HepG2 (cell line): ENCODE measurements at regions not wholly inside any gene's neighbourhood (a gene's known extent, or its start where the extent isn't known, plus 50 kb on each side); places are given as distances from the start of the nearest gene placed in this dataset.

Experiments
- ATAC-seq: fragments of 200-7000 bp; cut with Tn5 transposase; 3 replicates; pipeline ENCODE4 v1.9.1; 2020; ENCODE audit warnings: mild to moderate bottlenecking, moderate library complexity
- BruUV-seq: library from RNA; stranded (reverse); fragments of 400-500 nt; replicated peaks from 2 replicates; lab custom pipeline; 2021; lab: Mats Ljungman, UMichigan
- CTCF ChIA-PET: fragments of 300-600 bp; formaldehyde crosslinking; extraction: SDS; loops from one replicate; lab custom pipeline; 2021; ENCODE audit warnings: low total read pairs, inconsistent platforms, low intra/inter-chr PET ratio; lab: Yijun Ruan, JAX
- POLR2A ChIA-PET: fragments of 350-600 bp; sonication (Branson Sonifier 250); formaldehyde crosslinking; loops from one replicate; lab custom pipeline; 2020; ENCODE audit warnings: antibody characterized with exemption, inconsistent platforms; lab: Yijun Ruan, JAX
- DNase-seq: peaks from one replicate; pipeline ENCODE4 v3.0.0-alpha.2; 2015; ENCODE audit warnings: low spot score
- FAIRE-seq: peaks from 3 replicates; lab custom pipeline; 2011; peaks lifted over from hg19 to GRCh38; lab: Jason Lieb, UNC
- H2AFZ ChIP-seq: one replicate; pipeline ENCODE4 v1.6.1; 2011; ENCODE audit warnings: low read length, inconsistent platforms
- H3K27ac ChIP-seq: fragments of 300-600 bp; 3 replicates; pipeline ENCODE4 v1.8.0; 2011; ENCODE audit warnings: mixed run types, mild to moderate bottlenecking, mixed read lengths, low read length, inconsistent platforms; ENCODE audit not compliant: insufficient read depth; ENCODE audit errors: extremely low read length
- H3K27me3 ChIP-seq, 2 experiments: fragments of 200-600 bp in 1 of 2; 2 replicates in 1 of 2; 3 replicates in 1 of 2; pipeline versions ENCODE4 v1.6.0 to v1.8.0; 2011; ENCODE audit warnings: low read length in 2 of 2, mild to moderate bottlenecking in 2 of 2, moderate library complexity in 2 of 2, inconsistent platforms in 1 of 2; ENCODE audit not compliant: insufficient read depth in 2 of 2, control insufficient read depth in 1 of 2
- H3K36me3 ChIP-seq, 2 experiments: fragments of 200-600 bp in 1 of 2; replicated peaks in 1 of 2; 2 replicates in 1 of 2; 3 replicates in 1 of 2; pipeline versions ENCODE4 v1.5.1 to v1.8.0; 2011; ENCODE audit warnings: low read length in 2 of 2, inconsistent platforms in 1 of 2; ENCODE audit not compliant: insufficient read depth in 2 of 2, control insufficient read depth in 1 of 2
- H3K4me1 ChIP-seq: 2 replicates; pipeline ENCODE4 v1.5.1; 2012; ENCODE audit warnings: low read length, inconsistent platforms; ENCODE audit not compliant: insufficient read depth
- H3K4me2 ChIP-seq: 2 replicates; pipeline ENCODE4 v1.6.0; 2011; ENCODE audit warnings: low read depth, low read length, inconsistent platforms
- H3K4me3 ChIP-seq, 3 experiments: fragments of 200-600 bp in 1 of 3; sonication (generic), shearing (Covaris generic) in 1 of 3; replicated peaks in 1 of 3; 2 replicates each; pipeline ENCODE4 v1.5.1; 2011 to 2016; ENCODE audit warnings: low read length in 3 of 3, inconsistent platforms in 2 of 3, low read depth in 2 of 3, mild to moderate bottlenecking in 2 of 3, control low read depth in 1 of 3, mixed read lengths in 1 of 3; ENCODE audit not compliant: insufficient read depth in 1 of 3
- H3K79me2 ChIP-seq: one replicate; pipeline ENCODE4 v1.6.1; 2011; ENCODE audit warnings: low read length, inconsistent platforms; ENCODE audit not compliant: insufficient read depth
- H3K9ac ChIP-seq: 2 replicates; pipeline ENCODE4 v1.6.0; 2011; ENCODE audit warnings: mild to moderate bottlenecking, low read depth, low read length, inconsistent platforms; ENCODE audit not compliant: insufficient read depth
- H3K9me3 ChIP-seq: 2 replicates; pipeline ENCODE4 v1.5.1; 2012; ENCODE audit warnings: mild to moderate bottlenecking, low read length
- H4K20me1 ChIP-seq: 2 replicates; pipeline ENCODE4 v1.6.0; 2011; ENCODE audit warnings: inconsistent platforms, mild to moderate bottlenecking, low read length, moderate library complexity; ENCODE audit not compliant: insufficient read depth
- HNF4G ChIP-seq, 2 experiments: sonication (generic) in 1 of 2; formaldehyde crosslinking in 1 of 2; IDR thresholded peaks; 2 replicates each; pipeline versions ENCODE4 v1.4.0 to v1.6.1; 2011 to 2020; ENCODE audit warnings: borderline replicate concordance in 2 of 2, low read depth in 2 of 2, mild to moderate bottlenecking in 2 of 2, low read length in 1 of 2, missing genetic modification reagents in 1 of 2, moderate library complexity in 1 of 2
- HOXD1 ChIP-seq: sonication (generic); formaldehyde crosslinking; IDR thresholded peaks from 2 replicates; pipeline ENCODE4 v1.5.0; 2020; ENCODE audit warnings: missing genetic modification reagents
- PHF8 ChIP-seq: sonication (generic); formaldehyde crosslinking; IDR thresholded peaks from 2 replicates; pipeline ENCODE4 v1.5.0; 2020; ENCODE audit warnings: missing genetic modification reagents
- SALL1 ChIP-seq: sonication (generic); formaldehyde crosslinking; IDR thresholded peaks from 2 replicates; pipeline ENCODE4 v1.8.0; 2022; ENCODE audit warnings: mild to moderate bottlenecking, missing genetic modification reagents
- ZEB1 ChIP-seq: IDR thresholded peaks from 2 replicates; pipeline ENCODE4 v1.6.1; 2012; ENCODE audit warnings: mild to moderate bottlenecking, low read depth, inconsistent platforms; ENCODE audit not compliant: insufficient replicate concordance
- ZNF282 ChIP-seq: fragments of 450-650 bp; IDR thresholded peaks from 2 replicates; pipeline ENCODE4 v1.6.1; 2018; ENCODE audit not compliant: partially characterized antibody
- ZNF383 ChIP-seq: sonication (generic); formaldehyde crosslinking; IDR thresholded peaks from 2 replicates; pipeline ENCODE4 v1.4.0; 2020; ENCODE audit warnings: missing genetic modification reagents, mild to moderate bottlenecking, borderline replicate concordance
- ZNF777 ChIP-seq: sonication (generic); formaldehyde crosslinking; IDR thresholded peaks from 2 replicates; pipeline ENCODE4 v1.4.0; 2020; ENCODE audit warnings: missing genetic modification reagents
- ZNF879 ChIP-seq: sonication (generic); formaldehyde crosslinking; IDR thresholded peaks from 2 replicates; pipeline ENCODE4 v1.8.1; 2023; ENCODE audit warnings: missing genetic modification reagents
- ZSCAN20 ChIP-seq: sonication (generic); formaldehyde crosslinking; IDR thresholded peaks from 2 replicates; pipeline ENCODE4 v1.4.0; 2020; ENCODE audit warnings: missing genetic modification reagents, mild to moderate bottlenecking, borderline replicate concordance
- WGBS: methylation state at CpG from one replicate; pipeline ENCODE4 v1.1.6; 2017; ENCODE audit warnings: low lambda C conversion rate; 5-methylcytosine and 5-hydroxymethylcytosine counted together
- in situ Hi-C: cut with HindIII; loops from 2 replicates; pipeline ENCODE4 v1.10.0; 2017; ENCODE audit warnings: low pct_unique_long_range_greater_than_20kb; ENCODE audit not compliant: extremely low pct_ligation_motif_present
- intact Hi-C: fragments of 100-400 bp; cut with micrococcal nuclease; formaldehyde crosslinking; loops from one replicate; pipeline ENCODE4 v1.10.0; 2022; ENCODE audit not compliant: unreplicated experiment
- TF ChIP-seq, protein P1 (sequence below): sonication (generic); formaldehyde crosslinking; IDR thresholded peaks from 2 replicates; pipeline ENCODE4 v1.4.0; 2020; ENCODE audit warnings: missing genetic modification reagents, mild to moderate bottlenecking, borderline replicate concordance
- TF ChIP-seq, protein P2 (sequence below): sonication (generic); formaldehyde crosslinking; IDR thresholded peaks from 2 replicates; pipeline ENCODE4 v1.5.0; 2020; ENCODE audit warnings: missing genetic modification reagents
- TF ChIP-seq, protein P3 (sequence below): sonication (generic); formaldehyde crosslinking; conservative IDR thresholded peaks from 2 replicates; pipeline ENCODE4 v1.4.0; 2020; ENCODE audit warnings: missing genetic modification reagents
- TF ChIP-seq, protein P4 (sequence below): sonication (generic); formaldehyde crosslinking; IDR thresholded peaks from 2 replicates; pipeline ENCODE4 v1.4.0; 2020; ENCODE audit warnings: missing genetic modification reagents

DNA sequence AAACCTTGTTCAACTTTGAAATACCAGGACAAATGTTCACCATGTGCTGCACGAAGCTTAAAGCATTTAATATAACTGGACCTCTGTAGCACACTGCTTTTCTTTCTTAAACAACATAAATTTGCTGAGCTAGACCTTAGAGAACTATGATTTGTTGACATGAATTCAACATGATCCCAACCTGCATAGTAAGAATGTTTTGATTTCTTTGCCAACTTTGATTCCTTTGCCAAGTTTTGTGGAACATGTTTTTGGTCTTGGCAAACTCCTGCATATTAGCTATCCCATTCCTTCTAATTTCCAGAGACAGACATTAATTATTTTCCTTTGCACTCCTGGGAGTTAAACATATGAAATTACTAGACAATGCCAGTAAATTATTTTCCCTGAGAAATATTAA lies 197.2 kb upstream of the RBMS3 start:
- no peak for FAIRE-seq
- no peaks in the 10 kb centered on the region for H3K79me2 ChIP-seq
- peaks cover 17% of the 10 kb centered on the region for H3K9me3 ChIP-seq
- H3K4me3 ChIP-seq: no peak overlapping the region
- no peaks in the 10 kb centered on the region for H3K27me3 ChIP-seq
- BruUV-seq: no TSS peak
- H3K4me2 ChIP-seq: no peak overlapping the region
- TF ChIP-seq HOXD1 (CRISPR knock-in tag) (no peak), ZNF383 (CRISPR knock-in tag) (no peak), SALL1 (no peak)
- TF ChIP-seq, protein P1, sequence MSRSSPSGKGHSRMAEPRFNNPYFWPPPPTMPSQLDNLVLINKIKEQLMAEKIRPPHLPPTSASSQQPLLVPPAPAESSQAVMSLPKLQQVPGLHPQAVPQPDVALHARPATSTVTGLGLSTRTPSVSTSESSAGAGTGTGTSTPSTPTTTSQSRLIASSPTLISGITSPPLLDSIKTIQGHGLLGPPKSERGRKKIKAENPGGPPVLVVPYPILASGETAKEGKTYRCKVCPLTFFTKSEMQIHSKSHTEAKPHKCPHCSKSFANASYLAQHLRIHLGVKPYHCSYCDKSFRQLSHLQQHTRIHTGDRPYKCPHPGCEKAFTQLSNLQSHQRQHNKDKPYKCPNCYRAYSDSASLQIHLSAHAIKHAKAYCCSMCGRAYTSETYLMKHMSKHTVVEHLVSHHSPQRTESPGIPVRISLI (CRISPR knock-in tag): no peak
- TF ChIP-seq, protein P2, sequence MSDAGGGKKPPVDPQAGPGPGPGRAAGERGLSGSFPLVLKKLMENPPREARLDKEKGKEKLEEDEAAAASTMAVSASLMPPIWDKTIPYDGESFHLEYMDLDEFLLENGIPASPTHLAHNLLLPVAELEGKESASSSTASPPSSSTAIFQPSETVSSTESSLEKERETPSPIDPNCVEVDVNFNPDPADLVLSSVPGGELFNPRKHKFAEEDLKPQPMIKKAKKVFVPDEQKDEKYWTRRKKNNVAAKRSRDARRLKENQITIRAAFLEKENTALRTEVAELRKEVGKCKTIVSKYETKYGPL (CRISPR knock-in tag): no peak
- H3K4me1 ChIP-seq: no peaks in the 10 kb centered on the region
- 3% methylated on average over 1 of the region's 1 CpG for WGBS
- ChIA-PET POLR2A (no interaction called here), CTCF (no interaction called here)
- DNase-seq: no peak
- H3K36me3 ChIP-seq: no peaks in the 10 kb centered on the region
- no peak overlapping the region for H2AFZ ChIP-seq
- H4K20me1 ChIP-seq: no peaks in the 10 kb centered on the region
- no peak overlapping the region for H3K9ac ChIP-seq
- ATAC-seq: no peak
- H3K27ac ChIP-seq: no peak overlapping the region
- in situ Hi-C loops: no loop called here
- intact Hi-C loops: no loop called here

DNA sequence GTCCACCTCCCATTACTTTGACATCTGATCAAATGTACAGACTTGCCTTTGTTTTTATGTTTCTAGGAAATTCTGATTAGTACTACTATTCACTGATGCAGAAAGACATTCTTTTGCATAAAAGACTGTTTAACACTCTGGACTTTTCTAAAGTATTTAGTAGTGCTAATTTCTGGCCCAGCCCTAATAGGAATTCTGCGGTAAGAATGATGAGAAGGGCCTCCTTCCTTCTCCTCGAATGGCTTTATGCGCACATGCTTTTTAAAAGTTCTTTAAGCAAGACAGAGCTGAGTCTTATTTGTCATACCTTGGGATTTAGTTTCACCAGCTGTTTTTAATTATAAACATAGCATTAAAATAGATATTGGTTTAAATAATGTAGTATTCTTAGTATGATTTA lies 192.3 kb upstream of the RBMS3 start:
- Histone ChIP-seq H3K79me2 (no peaks in the 10 kb centered on the region), H3K27me3 (no peaks in the 10 kb centered on the region), H3K9ac (no peak overlapping the region), H2AFZ (no peak overlapping the region), H3K9me3 (peaks cover 20% of the 10 kb centered on the region), H3K4me1 (no peaks in the 10 kb centered on the region), H3K36me3 (no peaks in the 10 kb centered on the region), H3K27ac (no peak overlapping the region), H3K4me2 (no peak overlapping the region), H4K20me1 (no peaks in the 10 kb centered on the region), H3K4me3 (no peak overlapping the region)
- no peak for DNase-seq
- intact Hi-C loops (no loop called here), in situ Hi-C loops (no loop called here)
- no TSS peak for BruUV-seq
- 44% methylated on average over 3 of the region's 3 CpGs for WGBS
- POLR2A ChIA-PET: no interaction called here
- FAIRE-seq: no peak
- CTCF ChIA-PET: no interaction called here
- no peak for ATAC-seq
- no peak for TF ChIP-seq ZNF879
- TF ChIP-seq HNF4G (IDR thresholded peaks at IDR 0.05; ENCODE audit: borderline replicate concordance, low read depth, low read length): no peak
- TF ChIP-seq HNF4G (CRISPR knock-in tag; IDR thresholded peaks at IDR 0.05; ENCODE audit: borderline replicate concordance, low read depth): no peak
- no peak for TF ChIP-seq PHF8 (CRISPR knock-in tag)
- TF ChIP-seq ZSCAN20: no peak
- TF ChIP-seq, protein P3, sequence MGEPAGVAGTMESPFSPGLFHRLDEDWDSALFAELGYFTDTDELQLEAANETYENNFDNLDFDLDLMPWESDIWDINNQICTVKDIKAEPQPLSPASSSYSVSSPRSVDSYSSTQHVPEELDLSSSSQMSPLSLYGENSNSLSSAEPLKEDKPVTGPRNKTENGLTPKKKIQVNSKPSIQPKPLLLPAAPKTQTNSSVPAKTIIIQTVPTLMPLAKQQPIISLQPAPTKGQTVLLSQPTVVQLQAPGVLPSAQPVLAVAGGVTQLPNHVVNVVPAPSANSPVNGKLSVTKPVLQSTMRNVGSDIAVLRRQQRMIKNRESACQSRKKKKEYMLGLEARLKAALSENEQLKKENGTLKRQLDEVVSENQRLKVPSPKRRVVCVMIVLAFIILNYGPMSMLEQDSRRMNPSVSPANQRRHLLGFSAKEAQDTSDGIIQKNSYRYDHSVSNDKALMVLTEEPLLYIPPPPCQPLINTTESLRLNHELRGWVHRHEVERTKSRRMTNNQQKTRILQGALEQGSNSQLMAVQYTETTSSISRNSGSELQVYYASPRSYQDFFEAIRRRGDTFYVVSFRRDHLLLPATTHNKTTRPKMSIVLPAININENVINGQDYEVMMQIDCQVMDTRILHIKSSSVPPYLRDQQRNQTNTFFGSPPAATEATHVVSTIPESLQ (CRISPR knock-in tag): no peak
- TF ChIP-seq ZEB1: no peak
- TF ChIP-seq, protein P4, sequence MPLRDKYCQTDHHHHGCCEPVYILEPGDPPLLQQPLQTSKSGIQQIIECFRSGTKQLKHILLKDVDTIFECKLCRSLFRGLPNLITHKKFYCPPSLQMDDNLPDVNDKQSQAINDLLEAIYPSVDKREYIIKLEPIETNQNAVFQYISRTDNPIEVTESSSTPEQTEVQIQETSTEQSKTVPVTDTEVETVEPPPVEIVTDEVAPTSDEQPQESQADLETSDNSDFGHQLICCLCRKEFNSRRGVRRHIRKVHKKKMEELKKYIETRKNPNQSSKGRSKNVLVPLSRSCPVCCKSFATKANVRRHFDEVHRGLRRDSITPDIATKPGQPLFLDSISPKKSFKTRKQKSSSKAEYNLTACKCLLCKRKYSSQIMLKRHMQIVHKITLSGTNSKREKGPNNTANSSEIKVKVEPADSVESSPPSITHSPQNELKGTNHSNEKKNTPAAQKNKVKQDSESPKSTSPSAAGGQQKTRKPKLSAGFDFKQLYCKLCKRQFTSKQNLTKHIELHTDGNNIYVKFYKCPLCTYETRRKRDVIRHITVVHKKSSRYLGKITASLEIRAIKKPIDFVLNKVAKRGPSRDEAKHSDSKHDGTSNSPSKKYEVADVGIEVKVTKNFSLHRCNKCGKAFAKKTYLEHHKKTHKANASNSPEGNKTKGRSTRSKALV (CRISPR knock-in tag): no peak
- TF ChIP-seq ZNF282: no peak
- no peak for TF ChIP-seq ZNF777
